ENCODE measurements at regions not wholly inside any gene's neighbourhood (a gene's known extent, or its start where the extent isn't known, plus 50 kb on each side); places are given as distances from the start of the nearest gene placed in this dataset.

DNA sequence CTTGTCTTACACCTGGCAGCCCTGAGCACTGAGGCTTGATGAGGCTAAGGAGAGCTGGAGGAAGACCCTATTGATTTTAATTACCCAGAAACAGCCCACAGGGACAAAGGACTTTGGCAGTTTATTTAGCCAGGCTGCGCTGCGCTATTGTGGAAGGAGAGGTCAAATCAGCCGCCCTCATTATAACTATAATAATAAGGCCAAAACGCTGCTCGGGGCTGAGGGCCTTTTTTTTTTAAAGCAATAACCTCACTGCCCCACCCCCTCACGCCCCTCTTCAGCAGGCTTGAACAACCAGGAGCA lies 60.6 kb upstream of the NKX1-1 start:
- no peak for DNase-seq (ENCODE audit: low read depth in 4 of 4, low spot score in 3 of 4)

DNA sequence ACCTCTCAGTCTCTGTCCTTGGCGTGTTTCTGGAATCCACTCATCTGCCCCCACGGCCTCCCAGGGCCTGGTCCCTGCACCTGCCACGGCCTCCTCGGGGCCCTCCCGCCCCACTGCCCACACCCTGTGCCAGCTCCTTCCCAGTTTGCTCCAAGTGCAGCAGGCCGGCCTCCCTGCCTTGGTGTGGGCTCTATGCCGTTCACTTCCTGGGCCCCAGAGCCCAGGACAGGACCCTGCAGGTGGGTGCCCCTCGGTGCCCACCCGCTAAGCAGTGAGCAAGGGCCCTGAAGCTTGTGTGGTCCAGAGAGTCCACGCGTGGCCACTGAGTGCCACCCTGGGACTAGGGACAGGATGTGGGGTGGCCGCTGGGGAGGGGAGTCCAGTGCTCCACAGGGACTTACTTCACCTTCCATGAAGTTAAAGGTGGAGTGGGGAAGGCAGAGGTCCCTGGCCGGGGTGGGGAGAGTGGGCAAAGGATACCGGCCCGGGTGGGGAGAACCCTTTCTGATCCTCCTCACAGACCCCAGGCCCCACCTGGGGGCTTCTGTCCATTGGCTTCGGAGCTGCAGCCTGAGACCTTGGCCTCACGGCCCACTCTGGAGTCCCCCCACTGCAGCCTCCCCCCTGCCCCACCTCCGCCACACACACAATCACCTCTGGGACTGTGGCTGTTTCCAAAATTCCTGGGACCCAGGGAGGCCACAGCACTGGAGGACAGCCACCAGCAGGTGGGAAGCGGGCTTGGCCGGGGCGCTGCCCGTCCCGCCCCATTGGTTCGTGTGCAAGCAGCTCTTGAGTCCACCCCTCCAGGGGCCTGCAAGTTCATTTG lies 60.0 kb upstream of the NKX1-1 start:
- no peak for DNase-seq (ENCODE audit: low read depth in 4 of 4, low spot score in 3 of 4)

DNA sequence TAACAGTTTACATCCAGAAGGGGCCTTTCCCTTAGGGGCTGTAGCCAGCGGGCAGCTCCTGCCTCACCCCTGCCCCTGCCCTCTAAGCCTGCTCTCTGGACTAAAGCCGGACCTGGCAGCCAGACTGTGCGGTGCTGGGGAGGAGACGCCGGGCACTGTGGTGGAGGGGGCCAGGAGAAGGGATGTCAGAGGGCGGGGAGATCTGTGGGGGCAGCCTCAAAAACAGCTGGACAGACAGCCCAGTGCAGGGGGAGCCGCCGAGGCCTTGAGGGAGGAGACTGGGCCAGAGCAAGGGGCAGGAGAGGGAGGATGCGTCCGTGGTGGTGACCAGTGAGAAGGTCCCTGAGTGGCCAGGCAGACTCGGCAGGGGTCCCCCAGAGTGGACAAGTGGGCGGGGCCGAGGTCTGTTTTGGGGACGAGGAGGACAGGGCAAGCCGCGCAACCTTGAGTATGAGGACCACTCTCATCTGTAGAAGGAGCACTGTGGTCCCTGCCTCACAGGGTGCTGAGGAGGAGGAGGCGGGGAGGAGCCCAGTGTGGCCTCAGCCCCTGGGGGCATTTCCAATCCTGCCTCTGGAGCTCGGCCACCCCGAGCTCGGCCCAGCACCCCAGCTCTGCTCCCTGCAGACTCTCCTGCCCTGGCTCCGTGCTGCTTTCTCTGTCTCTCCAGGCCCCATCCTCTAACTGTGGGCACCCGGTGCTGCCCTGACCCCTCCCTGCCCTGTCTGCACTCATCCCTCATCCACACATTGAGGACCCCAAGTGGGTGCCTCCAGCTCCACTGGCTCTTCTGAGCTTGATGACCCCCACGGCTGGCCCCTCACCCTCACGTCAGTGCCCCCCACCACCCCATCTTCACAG lies 59.2 kb upstream of the NKX1-1 start:
- no peak for DNase-seq (ENCODE audit: low read depth in 4 of 4, low spot score in 3 of 4)

DNA sequence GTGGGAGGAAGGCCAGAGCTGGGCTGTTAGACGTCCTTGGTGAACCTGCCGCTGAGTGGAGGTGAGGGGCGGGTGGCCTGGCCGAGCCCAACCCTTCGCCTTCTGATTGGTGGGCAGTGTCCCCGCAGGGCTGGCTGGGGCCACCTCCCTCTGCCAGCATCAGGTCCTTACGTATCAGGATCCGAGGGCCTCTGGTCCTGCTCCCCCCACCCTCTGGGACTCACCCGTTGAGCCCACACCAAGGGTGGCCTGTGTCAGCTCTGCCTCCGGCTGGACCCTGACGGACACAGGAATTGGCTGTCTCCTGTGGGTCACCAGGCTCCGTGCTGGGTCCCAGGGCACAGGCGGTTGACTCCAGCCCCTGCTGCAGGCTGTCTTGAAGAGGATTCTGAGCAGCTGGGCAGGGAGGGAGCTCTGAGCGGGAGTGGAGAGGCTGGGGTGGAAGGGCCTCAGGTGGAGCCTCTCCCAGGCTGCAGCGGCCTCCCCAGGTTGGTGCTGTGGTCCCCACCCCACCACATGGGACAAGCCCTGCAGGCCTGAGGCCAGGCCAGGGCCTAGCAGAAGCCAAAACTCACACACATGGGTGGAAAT lies 58.4 kb upstream of the NKX1-1 start:
- DNase-seq (ENCODE audit: low read depth in 4 of 4, low spot score in 3 of 4): no peak

DNA sequence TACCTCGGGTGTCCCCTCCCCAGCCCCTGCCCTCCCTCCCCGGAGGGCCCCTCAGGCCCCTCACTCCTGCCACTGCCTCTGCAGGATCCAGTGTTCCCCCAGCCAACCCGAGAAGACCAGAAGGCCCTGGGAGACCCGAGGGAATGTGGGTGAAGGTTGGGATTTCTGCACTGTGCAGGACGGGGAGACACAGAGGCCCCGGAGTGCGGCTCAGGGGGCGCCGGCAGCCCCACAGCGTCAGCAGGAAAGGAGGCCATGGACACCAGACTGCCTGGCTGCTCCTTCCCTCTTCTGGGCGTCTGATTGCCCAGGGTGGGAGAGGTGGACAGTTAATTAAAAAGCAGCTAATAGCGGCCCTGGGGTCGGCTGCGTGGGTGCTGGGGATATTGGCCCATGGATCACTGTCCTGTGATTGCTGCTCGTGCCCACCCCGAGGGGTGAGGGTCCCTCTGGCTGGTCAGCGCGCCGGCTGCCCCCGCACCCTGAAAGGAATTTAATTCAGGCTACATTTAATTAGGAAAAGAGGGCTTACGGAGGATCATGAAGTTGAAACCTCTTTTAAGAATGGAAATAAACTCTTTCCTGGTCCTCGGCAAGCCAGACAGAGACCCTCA lies 57.8 kb upstream of the NKX1-1 start:
- no peak for DNase-seq (ENCODE audit: low read depth in 4 of 4, low spot score in 3 of 4)

DNA sequence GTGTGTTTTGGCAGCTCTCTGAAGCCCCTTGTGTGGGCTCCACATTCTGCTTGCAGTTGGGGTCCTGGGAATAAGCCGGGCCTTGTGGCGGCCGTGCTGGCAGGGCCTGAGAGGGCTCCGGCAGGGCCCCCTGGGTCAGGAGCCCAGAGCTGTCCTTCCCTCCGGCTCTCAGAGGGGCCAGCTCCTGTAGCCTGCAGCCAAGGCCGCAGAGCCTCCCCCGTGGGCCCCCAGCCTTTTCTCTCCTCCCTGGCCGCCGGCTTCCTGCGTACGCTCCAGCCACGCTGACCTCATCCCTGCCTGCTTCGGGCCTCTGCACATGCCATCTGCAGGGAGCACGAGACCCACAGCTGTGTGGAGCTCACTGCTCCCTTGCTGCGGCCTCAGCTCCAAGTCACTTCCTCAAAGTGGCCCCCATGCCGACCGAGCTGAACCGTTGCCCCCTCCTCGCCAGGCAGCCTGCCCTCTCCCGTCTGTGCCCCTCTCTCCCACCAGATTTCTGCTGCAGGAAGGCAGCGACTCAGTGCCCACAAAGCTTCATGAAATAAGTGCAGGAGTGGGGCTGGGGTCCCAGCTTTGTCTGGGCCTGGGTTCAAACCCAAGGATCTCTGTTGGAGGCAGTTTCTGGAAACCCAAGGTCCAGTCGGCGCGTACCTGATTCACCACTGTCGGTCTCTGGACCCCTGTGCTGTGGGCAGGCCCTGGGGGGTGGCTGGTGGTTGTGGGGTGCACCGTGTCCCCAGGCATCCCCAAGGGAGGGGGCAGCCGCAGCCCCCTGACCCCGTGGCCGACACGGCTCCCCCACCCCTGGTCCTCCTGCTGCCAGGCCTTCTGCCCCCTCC lies 57.1 kb upstream of the NKX1-1 start:
- DNase-seq (ENCODE audit: low read depth in 4 of 4, low spot score in 3 of 4): peak; percentile 18 to 24 (median 20)

DNA sequence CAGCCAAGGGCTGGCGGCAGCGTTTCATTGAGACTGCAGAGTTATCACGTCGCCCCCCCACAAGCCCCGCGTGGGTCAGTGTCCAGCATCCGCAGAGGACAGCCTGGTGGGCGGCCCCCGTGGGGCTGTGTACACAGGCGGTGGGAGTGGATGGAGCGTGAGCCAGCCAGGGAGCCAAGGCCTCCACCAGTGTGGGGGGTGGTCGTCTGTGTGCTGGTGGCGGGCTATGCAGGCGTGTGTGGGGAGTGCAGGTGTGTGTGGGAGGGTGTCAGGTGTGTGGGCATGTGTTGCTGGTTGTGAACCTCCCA lies 56.5 kb upstream of the NKX1-1 start:
- DNase-seq (ENCODE audit: low read depth in 4 of 4, low spot score in 3 of 4): no peak

DNA sequence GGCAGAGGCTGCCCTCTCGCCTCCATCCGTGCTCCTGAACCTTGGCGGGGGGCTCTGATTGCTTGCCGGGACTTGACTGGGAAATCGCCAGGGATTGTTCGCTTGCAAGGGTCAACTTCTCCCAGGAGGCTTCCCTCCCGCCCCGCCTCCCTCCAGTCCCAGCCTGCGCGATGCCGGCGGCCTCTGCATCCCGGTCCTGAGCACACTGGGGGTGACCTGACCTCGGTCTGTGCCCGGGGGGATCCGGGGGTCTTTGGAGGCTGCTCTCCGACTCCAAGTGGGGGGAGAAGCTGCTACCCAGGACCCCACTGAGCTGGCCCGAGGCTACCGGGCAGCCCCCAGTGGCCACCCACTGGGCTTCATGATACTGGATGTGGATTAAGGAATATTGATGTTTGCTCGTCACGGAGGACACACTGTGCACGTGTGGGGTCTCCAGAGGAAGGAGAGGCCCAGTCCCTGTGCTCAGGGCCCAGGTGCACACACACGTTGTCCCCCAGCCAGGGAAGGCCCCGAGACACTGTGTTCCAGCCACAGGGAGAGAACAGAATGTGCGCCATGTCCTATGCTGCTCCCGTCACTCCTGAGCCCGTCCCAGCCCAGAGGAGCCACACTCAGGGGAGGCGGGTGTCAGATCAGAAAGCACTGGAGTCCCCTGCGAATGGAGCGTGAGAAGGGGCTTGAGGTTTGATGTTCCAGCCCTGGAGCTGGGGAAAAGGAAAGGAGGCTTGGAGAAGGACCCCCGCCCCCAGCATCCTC lies 55.9 kb upstream of the NKX1-1 start:
- no peak for DNase-seq (ENCODE audit: low read depth in 4 of 4, low spot score in 3 of 4)

DNA sequence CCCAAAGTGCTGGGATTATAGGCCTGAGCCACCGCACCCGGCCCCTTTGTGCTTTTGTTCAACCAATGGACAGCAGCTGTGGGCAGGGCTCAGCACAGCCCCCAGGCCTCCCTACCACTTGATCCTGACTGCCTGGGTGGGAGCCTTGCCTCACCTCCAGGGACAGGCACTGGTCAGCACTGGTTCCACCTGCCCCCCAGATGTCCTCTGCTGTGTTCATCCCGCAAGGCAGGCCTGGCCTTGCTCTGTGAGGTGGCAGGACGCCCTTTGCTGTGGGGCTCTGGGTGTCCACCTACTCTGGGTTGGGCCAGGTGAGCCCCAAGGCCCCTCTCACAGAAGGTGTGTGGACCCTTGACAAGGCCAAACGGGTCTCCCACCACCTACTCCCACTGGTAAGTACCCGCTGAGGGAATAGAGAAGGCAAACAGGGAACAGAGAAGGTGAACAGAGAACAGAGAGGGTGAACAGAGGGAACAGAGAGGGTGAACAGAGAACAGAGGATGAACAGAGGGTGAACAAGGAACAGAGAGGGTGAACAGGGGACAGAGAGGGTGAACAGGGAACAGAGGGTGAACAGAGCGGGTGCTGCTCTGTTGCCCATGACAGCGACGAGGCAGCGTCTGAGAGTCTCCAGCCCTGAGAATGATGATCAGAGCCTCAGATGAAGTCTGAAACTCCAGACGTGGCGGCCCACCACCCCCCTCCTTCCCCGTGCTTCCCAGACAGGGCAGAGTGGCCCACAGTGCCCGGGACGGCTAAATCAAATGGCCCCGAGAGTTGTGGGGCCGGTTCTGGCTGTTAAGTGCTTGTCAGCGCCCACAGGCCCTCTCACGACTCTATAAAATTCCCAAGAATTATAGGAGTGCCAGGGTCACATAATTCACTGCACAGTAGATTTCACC lies 55.0 kb upstream of the NKX1-1 start:
- no peak for DNase-seq (ENCODE audit: low read depth in 4 of 4, low spot score in 3 of 4)

DNA sequence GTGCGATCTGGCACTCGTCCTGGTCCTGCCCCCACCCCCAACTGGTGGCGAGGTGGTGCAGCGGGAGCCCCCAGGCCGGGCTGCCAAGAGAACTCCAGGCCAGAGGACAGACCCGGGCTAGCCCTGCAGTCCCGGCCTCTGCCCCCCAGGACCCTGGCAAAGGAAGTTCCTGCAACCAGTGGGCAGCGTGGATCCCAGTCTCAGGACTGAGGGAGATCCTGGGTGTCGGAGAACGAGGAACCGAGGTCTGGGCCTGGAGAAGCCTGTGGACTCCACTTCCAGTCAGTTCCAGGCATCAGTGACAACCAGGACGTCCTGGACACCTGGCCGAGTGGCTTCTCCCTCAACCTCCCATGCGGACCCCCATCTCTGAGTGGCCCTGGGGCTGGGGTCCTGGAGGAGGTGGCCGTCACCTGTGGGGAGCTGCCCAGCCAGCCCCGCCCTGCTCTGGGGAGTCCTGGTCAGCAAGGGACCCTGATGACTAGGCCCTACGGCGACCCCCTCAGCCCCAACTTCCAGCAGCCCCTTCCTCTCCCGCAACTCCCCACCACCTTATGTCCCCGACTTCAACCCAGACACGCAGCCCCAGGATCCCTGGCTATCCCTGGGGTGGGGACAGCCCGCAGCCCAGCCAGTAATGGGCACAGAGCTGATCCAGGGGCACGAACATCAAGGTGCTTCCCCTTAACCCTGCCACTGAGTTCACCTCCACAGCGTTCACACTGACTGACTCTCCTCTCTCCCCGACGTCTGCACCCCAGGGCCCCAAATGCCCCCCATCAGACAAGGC lies 53.7 kb upstream of the NKX1-1 start:
- no peak for DNase-seq (ENCODE audit: low read depth in 4 of 4, low spot score in 3 of 4)

DNA sequence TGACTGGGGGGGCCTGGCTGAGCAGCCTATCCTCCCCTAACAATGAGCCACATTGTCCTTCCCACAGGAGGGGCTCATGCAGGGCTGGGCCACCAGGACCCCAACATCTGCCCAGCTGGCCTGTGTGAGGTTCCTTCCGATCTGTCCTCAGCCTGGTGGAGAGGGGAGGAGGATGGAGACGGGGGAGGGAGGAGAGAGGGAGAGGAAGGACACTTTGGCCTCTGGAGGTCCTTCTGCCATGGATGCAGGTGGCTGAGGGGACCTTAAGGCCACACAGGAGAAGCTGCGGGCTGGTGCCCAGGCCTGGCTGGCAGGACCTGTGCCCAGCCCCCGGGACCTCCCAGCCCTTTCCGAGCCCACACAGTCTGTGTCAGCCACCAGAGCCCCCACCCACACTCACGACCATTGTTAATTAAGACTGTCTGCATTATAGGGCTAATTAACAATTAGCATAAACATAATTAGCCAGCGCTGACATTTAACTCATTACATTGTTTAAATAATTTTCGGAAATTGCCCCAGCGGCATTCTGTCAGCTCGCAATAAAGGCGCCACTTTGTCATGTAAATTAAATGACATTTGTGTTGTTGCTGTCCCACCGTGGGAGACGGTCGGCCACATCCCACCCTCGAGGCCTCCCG lies 53.0 kb upstream of the NKX1-1 start:
- DNase-seq (ENCODE audit: low read depth in 4 of 4, low spot score in 3 of 4): no peak

DNA sequence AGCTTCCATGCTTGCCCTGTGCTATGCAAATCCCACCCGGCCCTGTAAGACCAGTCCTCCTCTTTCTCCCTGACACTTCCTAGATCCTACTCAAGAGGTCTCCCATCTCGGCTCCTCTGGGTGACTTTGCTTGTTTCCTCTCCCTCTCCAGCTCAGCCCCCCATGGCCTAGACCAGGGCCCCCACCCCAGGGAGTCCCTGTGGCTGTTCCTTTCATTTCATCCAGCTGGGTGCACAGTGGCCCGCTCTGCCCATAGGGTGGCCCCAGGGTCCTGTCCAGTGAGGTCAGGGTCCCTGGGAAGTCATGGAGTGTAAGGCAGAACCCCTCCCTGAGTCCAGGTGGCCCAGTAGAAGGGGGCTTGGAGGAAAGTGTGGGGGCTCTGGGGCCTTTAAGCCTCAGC lies 52.3 kb upstream of the NKX1-1 start:
- DNase-seq (ENCODE audit: low read depth in 4 of 4, low spot score in 3 of 4): no peak

All from left renal pelvis (tissue), 4 donors.